CD4-positive, alpha-beta memory T cell (primary cell): ENCODE measurements at regions not wholly inside any gene's neighbourhood (a gene's known extent, or its start where the extent isn't known, plus 50 kb on each side); places are given as distances from the start of the nearest gene placed in this dataset.

ENCODE experiments used
- CTCF ChIA-PET: fragments of 350-600 bp; sonication (Branson Sonifier 250); formaldehyde crosslinking; loops from one replicate; lab custom pipeline; 2021; ENCODE audit warnings: inconsistent platforms; ENCODE audit not compliant: partially characterized antibody; lab: Charles Lee
- POLR2A ChIA-PET: fragments of 350-600 bp; sonication (Branson Sonifier 250); formaldehyde crosslinking; loops from one replicate; lab custom pipeline; 2021; ENCODE audit not compliant: partially characterized antibody; lab: Charles Lee
- DNase-seq, 5 donors: peaks; one replicate each; pipeline versions ENCODE4 v3.0.0 to v3.0.0-alpha.2; 2020 to 2022; ENCODE audit warnings: mixed read lengths in 1 of 5
- H3K27ac ChIP-seq: one replicate; pipeline ENCODE4 v1.7.0; 2013; ENCODE audit warnings: low read depth, low read length
- H3K27me3 ChIP-seq: 2 replicates; pipeline ENCODE4 v1.7.0; 2013; ENCODE audit warnings: mild to moderate bottlenecking, low read length, moderate library complexity; ENCODE audit not compliant: insufficient read depth
- H3K36me3 ChIP-seq: 2 replicates; pipeline ENCODE4 v1.7.0; 2013; ENCODE audit warnings: mild to moderate bottlenecking, low read length, moderate library complexity; ENCODE audit not compliant: insufficient read depth
- H3K4me1 ChIP-seq: 2 replicates; pipeline ENCODE4 v1.7.0; 2013; ENCODE audit warnings: mild to moderate bottlenecking, low read length, moderate library complexity; ENCODE audit not compliant: insufficient read depth
- H3K4me3 ChIP-seq, 2 donors: one replicate each; pipeline ENCODE4 v1.7.0; 2013; ENCODE audit warnings: low read length in 2 of 2, mild to moderate bottlenecking in 1 of 2
- H3K9me3 ChIP-seq, 2 donors: one replicate each; pipeline ENCODE4 v1.7.0; 2013; ENCODE audit warnings: low read length in 2 of 2, control low read depth in 1 of 2; ENCODE audit not compliant: control insufficient read depth in 1 of 2
- H3K27ac Mint-ChIP-seq, 7 donors: one replicate each; pipeline ENCODE4 v1.8.0; 2020 to 2021; ENCODE audit warnings: mixed read lengths in 7 of 7, mild to moderate bottlenecking in 6 of 7, inconsistent platforms in 3 of 7, moderate library complexity in 3 of 7
- H3K27me3 Mint-ChIP-seq, 2 donors: one replicate each; pipeline ENCODE4 v1.8.0; 2020 to 2021; ENCODE audit warnings: mixed read lengths in 2 of 2
- H3K36me3 Mint-ChIP-seq, 2 donors: one replicate each; pipeline ENCODE4 v1.8.0; 2020 to 2021; ENCODE audit warnings: mixed read lengths in 2 of 2, inconsistent platforms in 1 of 2, mild to moderate bottlenecking in 1 of 2
- H3K4me1 Mint-ChIP-seq, 4 donors: one replicate each; pipeline ENCODE4 v1.8.0; 2020 to 2021; ENCODE audit warnings: mixed read lengths in 4 of 4, mild to moderate bottlenecking in 1 of 4
- H3K4me3 Mint-ChIP-seq, 8 donors: one replicate each; pipeline ENCODE4 v1.8.0; 2020 to 2021; ENCODE audit warnings: mixed read lengths in 8 of 8, mild to moderate bottlenecking in 7 of 8, moderate library complexity in 6 of 8, inconsistent platforms in 3 of 8
- H3K9me3 Mint-ChIP-seq, 8 donors: one replicate each; pipeline ENCODE4 v1.8.0; 2020 to 2021; ENCODE audit warnings: mixed read lengths in 8 of 8, mild to moderate bottlenecking in 5 of 8, inconsistent platforms in 3 of 8, moderate library complexity in 1 of 8
- intact Hi-C: fragments of 100-400 bp; cut with micrococcal nuclease; formaldehyde crosslinking; loops from one replicate; pipeline ENCODE4 v1.15.1; 2023

DNA sequence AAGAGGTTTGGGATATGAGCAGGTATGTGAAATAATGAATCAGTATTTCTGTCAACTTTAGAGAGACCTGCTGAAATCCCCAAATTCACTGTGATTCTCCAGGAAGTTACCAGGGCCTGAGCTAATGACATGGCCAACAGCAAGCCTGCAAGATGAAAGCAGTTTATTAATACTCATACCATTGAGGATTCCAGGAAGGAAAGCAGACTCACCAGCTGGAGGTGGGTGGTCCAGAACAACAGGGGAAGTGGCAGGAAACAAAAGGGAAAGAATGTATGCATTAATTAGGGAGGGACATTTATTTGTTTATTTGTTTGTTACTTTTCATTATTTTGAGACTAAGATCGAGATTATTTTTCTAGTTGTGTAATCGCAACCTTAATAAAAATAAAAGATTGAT is 196.6 kb upstream of the AGA start:
- intact Hi-C loops, result no loop called here
- no peak for DNase-seq
- Mint-ChIP-seq H3K27me3 (no peaks in the 10 kb centered on the region), H3K4me3 (no peak overlapping the region), H3K9me3 (peaks cover 0 to 5% (median 0%) of the 10 kb centered on the region in 8 donors), H3K4me1 (no peaks in the 10 kb centered on the region), H3K36me3 (no peaks in the 10 kb centered on the region), H3K27ac (no peak overlapping the region)
- H3K27ac ChIP-seq, result no peak overlapping the region
- no peaks in the 10 kb centered on the region for H3K36me3 ChIP-seq
- CTCF ChIA-PET, result no interaction called here
- H3K9me3 ChIP-seq, result no peaks in the 10 kb centered on the region
- no peaks in the 10 kb centered on the region for H3K4me1 ChIP-seq
- POLR2A ChIA-PET, result no interaction called here
- no peak overlapping the region for H3K4me3 ChIP-seq
- no peaks in the 10 kb centered on the region for H3K27me3 ChIP-seq

DNA sequence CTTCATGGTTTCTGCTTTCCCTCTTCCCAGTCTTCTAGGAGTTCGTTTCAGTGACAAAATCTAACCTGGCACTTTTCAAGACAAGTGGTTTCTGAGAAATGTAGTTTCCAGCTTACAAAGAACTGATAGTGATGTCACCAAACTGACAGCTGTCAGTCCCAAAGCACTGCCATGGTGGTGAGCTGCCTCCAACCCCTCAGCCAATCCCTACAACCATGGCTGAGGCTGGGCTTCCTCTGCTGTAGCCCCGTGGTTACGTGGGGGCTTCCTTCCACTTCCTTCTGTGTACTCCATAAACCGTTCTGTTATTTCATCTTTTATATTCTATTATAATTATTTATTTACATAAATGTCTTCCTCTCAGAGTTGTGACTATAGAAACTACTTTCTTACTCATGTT is 198.6 kb upstream of the AGA start:
- Mint-ChIP-seq H3K9me3 (peaks cover 0 to 5% (median 0%) of the 10 kb centered on the region in 8 donors), H3K27ac (no peak overlapping the region), H3K36me3 (no peaks in the 10 kb centered on the region), H3K27me3 (no peaks in the 10 kb centered on the region), H3K4me1 (no peaks in the 10 kb centered on the region), H3K4me3 (no peak overlapping the region)
- ChIA-PET POLR2A (no interaction called here), CTCF (no interaction called here)
- H3K36me3 ChIP-seq, result no peaks in the 10 kb centered on the region
- no peak for DNase-seq
- no peaks in the 10 kb centered on the region for H3K9me3 ChIP-seq
- intact Hi-C loops, result no loop called here
- no peaks in the 10 kb centered on the region for H3K27me3 ChIP-seq
- no peaks in the 10 kb centered on the region for H3K4me1 ChIP-seq
- no peak overlapping the region for H3K4me3 ChIP-seq
- no peak overlapping the region for H3K27ac ChIP-seq

DNA sequence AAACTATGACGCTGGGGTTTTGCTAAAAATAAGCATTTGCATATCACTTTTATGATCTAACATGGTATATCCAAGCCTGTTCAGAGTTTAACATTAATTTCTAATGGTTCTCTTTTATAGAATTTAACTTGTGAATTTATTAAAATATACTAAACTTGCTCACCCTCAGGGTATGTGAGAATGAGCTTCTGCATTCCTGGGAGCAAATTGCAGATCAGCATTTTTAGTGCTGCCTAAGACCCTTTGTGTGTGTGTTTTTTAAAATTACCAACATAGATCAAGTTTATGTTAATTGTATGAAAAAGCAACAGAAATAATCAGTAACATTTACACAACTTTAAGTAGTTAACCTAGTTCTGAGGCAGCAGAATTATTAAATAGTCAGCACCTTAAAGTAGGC is 218.0 kb upstream of the AGA start:
- Histone ChIP-seq H3K36me3 (no peaks in the 10 kb centered on the region), H3K27me3 (no peaks in the 10 kb centered on the region), H3K4me1 (no peaks in the 10 kb centered on the region), H3K9me3 (no peaks in the 10 kb centered on the region), H3K4me3 (no peak overlapping the region), H3K27ac (no peak overlapping the region)
- intact Hi-C loops, result no loop called here
- no peak for DNase-seq
- ChIA-PET CTCF (no interaction called here), POLR2A (no interaction called here)
- Mint-ChIP-seq H3K9me3 (peaks cover 0 to 21% (median 13%) of the 10 kb centered on the region in 8 donors), H3K27me3 (no peaks in the 10 kb centered on the region), H3K36me3 (no peaks in the 10 kb centered on the region), H3K4me3 (no peak overlapping the region), H3K27ac (no peak overlapping the region), H3K4me1 (no peaks in the 10 kb centered on the region)

DNA sequence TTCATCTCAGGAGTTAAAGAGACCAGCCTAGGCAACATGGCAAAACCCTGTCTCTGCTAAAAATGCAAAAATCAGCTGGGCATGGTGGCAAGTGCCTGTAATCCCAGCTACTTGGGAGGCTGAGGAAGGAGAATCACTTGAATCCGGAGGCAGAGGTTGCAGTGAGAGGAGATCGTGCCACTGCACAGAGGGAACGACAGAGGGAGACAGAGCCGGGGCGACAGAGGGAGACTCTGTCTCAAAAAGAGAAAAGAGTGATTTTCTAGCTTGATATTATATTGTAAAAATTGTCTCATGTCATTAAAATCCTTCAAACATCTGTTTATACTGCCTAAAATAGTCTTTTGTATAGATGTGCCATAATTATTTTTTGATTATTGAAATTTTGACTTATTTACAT is 225.4 kb upstream of the AGA start:
- no peaks in the 10 kb centered on the region for H3K27me3 ChIP-seq
- CTCF ChIA-PET, result no interaction called here

DNA sequence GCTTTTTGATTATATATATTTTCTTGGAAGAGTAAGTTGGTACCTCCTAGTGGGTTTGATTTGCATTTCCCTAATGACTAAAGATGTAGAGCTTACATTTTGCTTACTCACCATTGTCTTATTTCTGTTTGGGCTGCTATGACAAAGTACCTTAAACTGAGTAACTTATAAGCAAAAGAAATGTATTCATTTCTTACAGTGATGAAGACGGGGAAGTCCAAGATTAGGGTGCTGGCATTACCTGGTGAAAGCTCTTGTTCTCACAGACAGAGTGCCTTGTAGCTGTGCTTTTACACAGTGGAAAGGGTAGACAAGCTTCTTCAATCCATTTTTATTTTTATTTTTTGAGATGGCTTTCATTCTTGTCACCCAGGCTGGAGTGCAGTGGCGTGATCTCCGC is 229.2 kb upstream of the AGA start:
- H3K27me3 ChIP-seq, result no peaks in the 10 kb centered on the region
- CTCF ChIA-PET, result no interaction called here
- H3K36me3 Mint-ChIP-seq, result no peaks in the 10 kb centered on the region
- no peaks in the 10 kb centered on the region for H3K9me3 ChIP-seq
- H3K27me3 Mint-ChIP-seq, result no peaks in the 10 kb centered on the region
- H3K9me3 Mint-ChIP-seq, result peaks cover 0 to 6% (median 0%) of the 10 kb centered on the region in 8 donors
- H3K27ac Mint-ChIP-seq, result no peak overlapping the region
- no peaks in the 10 kb centered on the region for H3K36me3 ChIP-seq
- H3K4me1 ChIP-seq, result no peaks in the 10 kb centered on the region
- DNase-seq, result no peak
- H3K4me3 ChIP-seq, result no peak overlapping the region
- no peak overlapping the region for H3K27ac ChIP-seq
- POLR2A ChIA-PET, result no interaction called here
- intact Hi-C loops, result no loop called here
- no peaks in the 10 kb centered on the region for H3K4me1 Mint-ChIP-seq
- H3K4me3 Mint-ChIP-seq, result no peak overlapping the region

More for the DNA sequence above, 225.4 kb upstream of the AGA start:
- no peak overlapping the region for H3K27ac ChIP-seq
- Mint-ChIP-seq H3K36me3 (no peaks in the 10 kb centered on the region), H3K4me1 (no peaks in the 10 kb centered on the region), H3K4me3 (no peak overlapping the region), H3K27me3 (no peaks in the 10 kb centered on the region), H3K9me3 (peaks cover 0 to 2% (median 1%) of the 10 kb centered on the region in 8 donors), H3K27ac (no peak overlapping the region)
- H3K4me3 ChIP-seq, result no peak overlapping the region
- DNase-seq, result no peak
- POLR2A ChIA-PET, result no interaction called here
- no peaks in the 10 kb centered on the region for H3K9me3 ChIP-seq
- intact Hi-C loops, result no loop called here
- no peaks in the 10 kb centered on the region for H3K36me3 ChIP-seq
- no peaks in the 10 kb centered on the region for H3K4me1 ChIP-seq

DNA sequence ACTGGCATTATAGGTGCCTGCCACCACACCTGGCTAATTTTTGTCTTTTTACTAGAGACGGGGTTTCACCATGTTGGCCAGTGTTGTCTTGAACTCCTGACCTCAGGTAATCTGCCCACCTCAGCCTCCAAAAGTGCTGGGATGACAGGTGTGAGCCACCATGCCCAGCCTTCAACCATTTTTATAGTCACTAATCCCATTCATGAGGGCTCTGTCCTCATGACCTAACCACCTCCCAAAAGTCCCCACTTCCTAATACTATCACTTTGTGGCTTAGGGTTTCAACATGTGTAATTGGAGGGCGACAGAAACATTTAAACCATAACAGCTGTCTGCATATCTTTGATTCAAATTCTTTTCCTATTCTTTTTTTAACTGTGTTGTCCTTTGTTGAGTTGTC is 229.6 kb upstream of the AGA start:
- ChIA-PET POLR2A (no interaction called here), CTCF (no interaction called here)
- Histone ChIP-seq H3K36me3 (no peaks in the 10 kb centered on the region), H3K4me1 (no peaks in the 10 kb centered on the region), H3K9me3 (no peaks in the 10 kb centered on the region), H3K4me3 (no peak overlapping the region), H3K27me3 (no peaks in the 10 kb centered on the region), H3K27ac (no peak overlapping the region)
- H3K27ac Mint-ChIP-seq, result no peak overlapping the region
- H3K9me3 Mint-ChIP-seq, result peaks cover 0 to 7% (median 0%) of the 10 kb centered on the region in 8 donors
- H3K4me1 Mint-ChIP-seq, result no peaks in the 10 kb centered on the region
- H3K27me3 Mint-ChIP-seq, result no peaks in the 10 kb centered on the region
- H3K36me3 Mint-ChIP-seq, result no peaks in the 10 kb centered on the region
- intact Hi-C loops, result no loop called here
- H3K4me3 Mint-ChIP-seq, result no peak overlapping the region
- no peak for DNase-seq

DNA sequence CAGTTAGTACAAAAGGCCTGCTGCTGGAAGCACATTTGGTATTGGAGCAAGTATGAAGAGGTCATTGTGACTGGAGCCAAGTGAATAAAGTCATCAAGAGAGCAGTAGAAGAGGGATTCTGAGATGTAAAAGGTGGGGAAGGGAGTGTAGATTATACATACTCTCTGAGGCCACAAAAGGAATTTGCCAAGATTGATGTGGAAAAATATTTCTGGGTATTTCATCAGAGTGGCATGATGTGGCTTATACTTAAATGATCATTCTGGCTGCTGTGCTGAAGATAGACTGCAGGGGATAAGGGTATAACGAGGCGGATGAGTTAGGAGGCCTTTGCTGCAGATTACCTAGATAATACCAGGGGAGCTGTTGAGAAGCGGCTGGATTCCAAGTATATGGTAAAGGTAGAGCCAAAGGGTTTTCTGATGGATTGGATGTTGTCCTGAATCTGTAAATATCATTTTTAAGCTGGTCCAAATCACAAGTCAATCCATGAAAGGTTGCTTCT is 231.8 kb upstream of the AGA start:
- Histone ChIP-seq H3K36me3 (no peaks in the 10 kb centered on the region), H3K27me3 (no peaks in the 10 kb centered on the region), H3K27ac (no peak overlapping the region), H3K9me3 (no peaks in the 10 kb centered on the region), H3K4me1 (no peaks in the 10 kb centered on the region), H3K4me3 (no peak overlapping the region)
- H3K9me3 Mint-ChIP-seq, result peaks cover 0 to 7% (median 0%) of the 10 kb centered on the region in 8 donors
- intact Hi-C loops, result no loop called here
- H3K4me1 Mint-ChIP-seq, result no peaks in the 10 kb centered on the region
- peak overlapping the region in 1 of 7 donors; percentile 19 for H3K27ac Mint-ChIP-seq
- ChIA-PET POLR2A (no interaction called here), CTCF (no interaction called here)
- DNase-seq, result no peak
- no peak overlapping the region for H3K4me3 Mint-ChIP-seq
- no peaks in the 10 kb centered on the region for H3K27me3 Mint-ChIP-seq
- H3K36me3 Mint-ChIP-seq, result no peaks in the 10 kb centered on the region

DNA sequence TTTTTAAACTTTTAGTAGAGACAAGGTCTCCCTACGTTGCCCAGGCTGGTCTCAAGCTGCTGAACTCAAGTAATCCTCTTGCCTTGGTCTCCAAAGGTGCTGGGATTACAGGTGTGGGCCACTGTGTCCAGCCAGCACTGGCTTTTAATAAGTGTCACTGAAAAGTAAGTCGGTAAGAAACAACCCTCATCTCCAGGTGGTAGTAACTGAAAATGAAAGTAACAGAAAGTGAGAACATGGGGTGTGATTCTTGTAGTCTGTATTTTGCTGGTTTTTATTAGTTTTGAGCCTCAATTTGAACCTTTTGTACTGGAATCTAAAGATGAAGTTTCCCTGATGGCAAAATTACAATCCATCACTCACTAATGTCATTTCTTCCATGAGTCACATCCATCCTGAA is 238.1 kb upstream of the AGA start:
- POLR2A ChIA-PET, result no interaction called here
- H3K27ac ChIP-seq, result no peak overlapping the region
- DNase-seq, result no peak
- intact Hi-C loops, result no loop called here
- Mint-ChIP-seq H3K4me1 (peaks cover 2 to 9% (median 4%) of the 10 kb centered on the region in 4 donors), H3K27me3 (peaks cover 0 to 1% of the 10 kb centered on the region in 2 donors), H3K36me3 (no peaks in the 10 kb centered on the region), H3K27ac (peak overlapping the region in 2 of 7 donors; percentile 43 to 50), H3K4me3 (peak overlapping the region in 2 of 8 donors; percentile 35 to 50), H3K9me3 (peaks cover 0 to 3% (median 0%) of the 10 kb centered on the region in 8 donors)
- no peak overlapping the region for H3K4me3 ChIP-seq
- CTCF ChIA-PET, result no interaction called here
- no peaks in the 10 kb centered on the region for H3K36me3 ChIP-seq
- no peaks in the 10 kb centered on the region for H3K27me3 ChIP-seq
- no peaks in the 10 kb centered on the region for H3K9me3 ChIP-seq
- no peaks in the 10 kb centered on the region for H3K4me1 ChIP-seq
